Fibroblast of pulmonary artery (primary cell): ENCODE measurements at regions not wholly inside any gene's neighbourhood (a gene's known extent, or its start where the extent isn't known, plus 50 kb on each side); places are given as distances from the start of the nearest gene placed in this dataset.
"Not testable (repeated sequence)": the region's sequence is repeated elsewhere in the genome, so short reads cannot be mapped to it uniquely, and the experiment has no call there.

ENCODE experiments used
- DNase-seq: peaks from one replicate; pipeline ENCODE4 v3.0.0-alpha.2; 2010; ENCODE audit warnings: low read depth
- H3K4me3 ChIP-seq: replicated peaks from 2 replicates; pipeline ENCODE4 v1.5.1; 2011; ENCODE audit warnings: low read depth, mild to moderate bottlenecking, control low read depth, low read length, moderate library complexity
- CTCF ChIP-seq: IDR thresholded peaks from 2 replicates; pipeline ENCODE4 v1.5.1; 2011; ENCODE audit warnings: mild to moderate bottlenecking, control low read depth, low read length, inconsistent platforms; ENCODE audit errors: missing control alignments

- peak; percentile 6 for TF ChIP-seq CTCF
- H3K4me3 ChIP-seq, DNase-seq: not testable (repeated sequence)
These were observed 135.7 kb upstream of the TSHZ3 start for GRCh38 chr19:31484858-31485410.

- no peak overlapping the region for H3K4me3 ChIP-seq
- TF ChIP-seq CTCF, result no peak
These were observed 136.2 kb upstream of the TSHZ3 start for GRCh38 chr19:31485472-31485871.

GRCh38 chr19:31491242-31491641, 142.0 kb upstream of the TSHZ3 start:
- no peak overlapping the region for H3K4me3 ChIP-seq
- DNase-seq, result no peak
- TF ChIP-seq CTCF, result no peak

More at GRCh38 chr19:31485472-31485871, 136.2 kb upstream of the TSHZ3 start:
- no peak for DNase-seq

- H3K4me3 ChIP-seq, result no peak overlapping the region
- DNase-seq, result no peak
- TF ChIP-seq CTCF, result no peak
These were observed 142.8 kb upstream of the TSHZ3 start for GRCh38 chr19:31492050-31492449.

- DNase-seq, result no peak
- no peak for TF ChIP-seq CTCF
- H3K4me3 ChIP-seq, result no peak overlapping the region
These were observed 146.8 kb upstream of the TSHZ3 start for GRCh38 chr19:31496076-31496475.

GRCh38 chr19:31497709-31498108, 148.5 kb upstream of the TSHZ3 start:
- no peak for DNase-seq
- TF ChIP-seq CTCF, result no peak
- H3K4me3 ChIP-seq, result no peak overlapping the region

GRCh38 chr19:31498781-31499180, 149.5 kb upstream of the TSHZ3 start:
- no peak overlapping the region for H3K4me3 ChIP-seq
- no peak for DNase-seq
- TF ChIP-seq CTCF, result no peak
